PC-3 (cell line): ENCODE measurements at regions not wholly inside any gene's neighbourhood (a gene's known extent, or its start where the extent isn't known, plus 50 kb on each side); places are given as distances from the start of the nearest gene placed in this dataset.

Experiments
- EZH2 ChIP-seq: fragments of 300-600 bp; sonication (generic); IDR thresholded peaks from one replicate; pipeline ENCODE4 v1.6.1; 2017; ENCODE audit warnings: antibody characterized with exemption, mild to moderate bottlenecking, low read length; ENCODE audit not compliant: unreplicated experiment
- TF ChIP-seq, protein P1 (sequence below): fragments of 300-600 bp; sonication (generic); conservative IDR thresholded peaks from 2 replicates; pipeline ENCODE4 v1.5.1; 2017; ENCODE audit warnings: antibody characterized with exemption, low read depth, mild to moderate bottlenecking, low read length

GRCh38 chr9:118271936-118272335, 567.7 kb downstream of the TLR4 start:
- TF ChIP-seq, protein P1, sequence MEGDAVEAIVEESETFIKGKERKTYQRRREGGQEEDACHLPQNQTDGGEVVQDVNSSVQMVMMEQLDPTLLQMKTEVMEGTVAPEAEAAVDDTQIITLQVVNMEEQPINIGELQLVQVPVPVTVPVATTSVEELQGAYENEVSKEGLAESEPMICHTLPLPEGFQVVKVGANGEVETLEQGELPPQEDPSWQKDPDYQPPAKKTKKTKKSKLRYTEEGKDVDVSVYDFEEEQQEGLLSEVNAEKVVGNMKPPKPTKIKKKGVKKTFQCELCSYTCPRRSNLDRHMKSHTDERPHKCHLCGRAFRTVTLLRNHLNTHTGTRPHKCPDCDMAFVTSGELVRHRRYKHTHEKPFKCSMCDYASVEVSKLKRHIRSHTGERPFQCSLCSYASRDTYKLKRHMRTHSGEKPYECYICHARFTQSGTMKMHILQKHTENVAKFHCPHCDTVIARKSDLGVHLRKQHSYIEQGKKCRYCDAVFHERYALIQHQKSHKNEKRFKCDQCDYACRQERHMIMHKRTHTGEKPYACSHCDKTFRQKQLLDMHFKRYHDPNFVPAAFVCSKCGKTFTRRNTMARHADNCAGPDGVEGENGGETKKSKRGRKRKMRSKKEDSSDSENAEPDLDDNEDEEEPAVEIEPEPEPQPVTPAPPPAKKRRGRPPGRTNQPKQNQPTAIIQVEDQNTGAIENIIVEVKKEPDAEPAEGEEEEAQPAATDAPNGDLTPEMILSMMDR = no peak
- no peak for TF ChIP-seq EZH2
